ENCODE measurements at regions not wholly inside any gene's neighbourhood (a gene's known extent, or its start where the extent isn't known, plus 50 kb on each side); places are given as distances from the start of the nearest gene placed in this dataset.

GRCh38 chr11:81839016-81839415, 894.6 kb downstream of the FAM181B start:
- Histone ChIP-seq H3K36me3 (replicated peaks in 1 of 2) (no peaks in the 10 kb centered on the region), H3K4me3 (no peak overlapping the region), H3K27me3 (no peaks in the 10 kb centered on the region), H3K9me3 (replicated peaks in 1 of 3) (no peaks in the 10 kb centered on the region), H3K4me1 (replicated peaks in 1 of 2) (no peaks in the 10 kb centered on the region), H3K27ac (no peak overlapping the region)
- 89 to 95% (median 91%) methylated on average over 3 of the region's 3 CpGs for WGBS, 4 donors
- intact Hi-C loops (cut with DNase I): no loop called here
- no peak for DNase-seq
- TF ChIP-seq POLR2A (IDR thresholded peaks at IDR 0.05): no peak
- TF ChIP-seq CTCF (IDR thresholded peaks at IDR 0.05): no peak

GRCh38 chr11:81829976-81830375, 903.7 kb downstream of the FAM181B start:
- Histone ChIP-seq H3K27ac (no peak overlapping the region), H3K27me3 (no peaks in the 10 kb centered on the region), H3K9me3 (replicated peaks in 1 of 3) (peaks cover 0 to 5% (median 0%) of the 10 kb centered on the region in 3 donors), H3K4me1 (replicated peaks in 1 of 2) (no peaks in the 10 kb centered on the region), H3K4me3 (no peak overlapping the region), H3K36me3 (replicated peaks in 1 of 2) (no peaks in the 10 kb centered on the region)
- DNase-seq: no peak
- intact Hi-C loops (cut with DNase I): no loop called here
- TF ChIP-seq CTCF (IDR thresholded peaks at IDR 0.05): no peak
- no peak for TF ChIP-seq POLR2A (IDR thresholded peaks at IDR 0.05)

- Histone ChIP-seq H3K4me3 (no peak overlapping the region), H3K27ac (no peak overlapping the region), H3K36me3 (replicated peaks in 1 of 2) (no peaks in the 10 kb centered on the region), H3K27me3 (no peaks in the 10 kb centered on the region), H3K9me3 (replicated peaks in 1 of 3) (no peaks in the 10 kb centered on the region), H3K4me1 (replicated peaks in 1 of 2) (no peaks in the 10 kb centered on the region)
- DNase-seq: no peak
- TF ChIP-seq POLR2A (IDR thresholded peaks at IDR 0.05): no peak
- TF ChIP-seq CTCF (IDR thresholded peaks at IDR 0.05): no peak
- intact Hi-C loops (cut with DNase I): no loop called here
Measured at GRCh38 chr11:81825346-81825745, 908.3 kb downstream of the FAM181B start.

GRCh38 chr11:81819462-81819861, 914.2 kb downstream of the FAM181B start:
- no peaks in the 10 kb centered on the region for H3K27me3 ChIP-seq
- WGBS, 4 donors: 73 to 94% (median 86%) methylated on average over 2 of the region's 2 CpGs
- H3K4me1 ChIP-seq (replicated peaks in 1 of 2): no peaks in the 10 kb centered on the region
- H3K4me3 ChIP-seq: no peak overlapping the region
- no peak for DNase-seq
- no peaks in the 10 kb centered on the region for H3K9me3 ChIP-seq (replicated peaks in 1 of 3)
- H3K36me3 ChIP-seq (replicated peaks in 1 of 2): no peaks in the 10 kb centered on the region
- H3K27ac ChIP-seq: no peak overlapping the region
- no peak for TF ChIP-seq CTCF (IDR thresholded peaks at IDR 0.05)
- no peak for TF ChIP-seq POLR2A (IDR thresholded peaks at IDR 0.05)
- intact Hi-C loops (cut with DNase I): no loop called here

Data from adrenal gland (tissue), 9 donors.